Transverse colon (tissue), 4 donors: ENCODE measurements at regions not wholly inside any gene's neighbourhood (a gene's known extent, or its start where the extent isn't known, plus 50 kb on each side); places are given as distances from the start of the nearest gene placed in this dataset.

Source experiments
- DNase-seq: peaks from one replicate; pipeline ENCODE4 v3.0.0-alpha.2; 2019
- H3K27ac ChIP-seq, 4 donors: fragments of 200-600 bp; sonication (generic); 2 replicates each; pipeline ENCODE4 v1.5.1; 2016 to 2018; ENCODE audit warnings: inconsistent platforms in 4 of 4
- H3K27me3 ChIP-seq: fragments of 200-600 bp; sonication (generic); 2 replicates; pipeline ENCODE4 v1.5.1; 2017; ENCODE audit warnings: inconsistent platforms
- H3K36me3 ChIP-seq, 4 donors: fragments of 200-600 bp; sonication (generic); 2 replicates each; pipeline ENCODE4 v1.5.1; 2017 to 2019; ENCODE audit warnings: inconsistent platforms in 4 of 4
- H3K4me1 ChIP-seq, 4 donors: fragments of 200-600 bp; sonication (generic); 2 replicates each; pipeline ENCODE4 v1.5.1; 2017 to 2020; ENCODE audit warnings: inconsistent platforms in 4 of 4
- H3K4me3 ChIP-seq, 4 donors: fragments of 200-600 bp; sonication (generic); 1 replicate in 1 of 4; 2 replicates in 3 of 4; pipeline versions ENCODE4 v1.5.1 to v1.6.1; 2017 to 2019; ENCODE audit warnings: inconsistent platforms in 4 of 4
- H3K9me3 ChIP-seq, 2 donors: fragments of 200-600 bp; sonication (generic); 2 replicates each; pipeline ENCODE4 v1.5.1; 2017 to 2019; ENCODE audit warnings: inconsistent platforms in 2 of 2
- EP300 ChIP-seq: sonication (generic); formaldehyde crosslinking; IDR thresholded peaks from one replicate; pipeline ENCODE4 v1.6.1; 2017; ENCODE audit warnings: antibody characterized with exemption, low read depth
- POLR2A ChIP-seq: fragments of 450-650 bp; IDR thresholded peaks from one replicate; pipeline ENCODE4 v1.6.1; 2016; ENCODE audit warnings: antibody characterized with exemption, mild to moderate bottlenecking, moderate library complexity
- POLR2AphosphoS5 ChIP-seq, 3 donors: sonication (generic); formaldehyde crosslinking; IDR thresholded peaks; one replicate each; pipeline ENCODE4 v1.6.1; 2016; ENCODE audit warnings: antibody characterized with exemption in 3 of 3
- WGBS, 2 donors: methylation state at CpG; one replicate each; pipeline ENCODE4 v1.1.5; 2018; ENCODE audit warnings: low coverage in 1 of 2; 5-methylcytosine and 5-hydroxymethylcytosine counted together
- in situ Hi-C, 4 donors: fragments of 200-750 bp; cut with MboI; loops; one replicate each; pipeline versions ENCODE4 v1.15.0 to v1.15.1; 2017; ENCODE audit warnings: low sequenced_read_pairs in 3 of 4, low pct_ligation_motif_present in 1 of 4, low pct_unique_long_range_greater_than_20kb in 1 of 4
- intact Hi-C: fragments of 100-400 bp; cut with DNase I; formaldehyde crosslinking; loops from one replicate; pipeline ENCODE4 v1.15.1; 2023; ENCODE audit warnings: low total_unique reads
- TF ChIP-seq, protein P1 (sequence below), 5 experiments: fragments of 200-600 bp in 3 of 5; fragments of 450-650 bp in 2 of 5; sonication (generic) in 3 of 5; IDR thresholded peaks; 1 replicate in 2 of 5; 2 replicates in 3 of 5; pipeline ENCODE4 v1.5.1; 2016 to 2017; ENCODE audit warnings: antibody characterized with exemption in 5 of 5, inconsistent platforms in 3 of 5, mild to moderate bottlenecking in 2 of 5, moderate library complexity in 1 of 5

DNA sequence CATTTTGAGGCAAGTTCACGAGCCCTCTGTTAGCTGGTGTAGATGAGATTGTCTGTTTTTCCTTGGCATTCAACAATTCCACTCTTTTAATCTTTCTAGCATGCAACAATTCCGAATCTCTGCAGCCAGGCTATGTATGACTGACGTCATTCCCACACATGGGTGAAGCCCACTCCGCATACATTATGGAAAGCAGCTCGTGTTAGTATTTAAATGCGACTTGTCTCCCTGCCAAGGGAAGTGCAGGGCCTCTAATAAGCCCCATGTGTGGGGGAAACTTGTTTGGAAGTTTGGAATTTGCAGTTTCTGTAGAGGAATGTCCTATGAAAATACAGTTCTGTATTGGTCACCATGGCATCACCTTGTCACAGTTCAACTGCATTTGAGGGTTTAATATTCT, 146.0 kb upstream of the FBXL7 start:
- 53 to 70% methylated on average over 4 to 6 of the region's 6 CpGs for WGBS, 2 donors
- in situ Hi-C loops: no loop called here

DNA sequence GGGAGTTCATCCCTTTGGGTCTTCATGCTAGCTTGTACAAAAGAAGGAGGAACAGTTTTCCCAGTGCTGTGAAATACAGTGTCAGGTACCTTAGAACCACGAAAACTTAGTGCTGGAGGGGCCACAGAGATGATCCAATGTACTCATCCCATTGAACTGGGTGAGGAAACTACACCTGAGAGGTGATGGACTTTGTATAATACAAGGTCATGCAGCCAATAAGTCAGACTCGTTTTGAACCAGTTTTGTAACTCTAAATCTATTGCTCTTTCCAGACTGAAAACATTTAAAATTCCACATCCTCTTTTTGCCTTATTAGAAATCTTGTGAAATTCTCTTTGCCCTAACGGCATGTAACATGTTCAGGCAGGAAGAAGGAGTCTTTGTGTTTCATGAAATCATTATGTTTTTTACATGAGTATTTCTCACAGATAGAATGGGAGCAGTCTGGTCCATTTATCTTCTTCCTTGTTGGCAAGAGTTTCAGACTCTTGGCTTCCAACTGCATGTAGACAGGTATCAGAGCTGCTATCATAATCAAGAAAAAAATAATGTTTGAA, 146.8 kb upstream of the FBXL7 start:
- Histone ChIP-seq H3K9me3 (no peaks in the 10 kb centered on the region), H3K4me1 (no peaks in the 10 kb centered on the region), H3K36me3 (no peaks in the 10 kb centered on the region), H3K27me3 (no peaks in the 10 kb centered on the region), H3K27ac (no peak overlapping the region), H3K4me3 (no peak overlapping the region)
- intact Hi-C loops: no loop called here
- in situ Hi-C loops: no loop called here
- no peak for DNase-seq
- WGBS, 2 donors: 43 to 48% methylated on average over 2 to 3 of the region's 3 CpGs
- TF ChIP-seq, protein P1, sequence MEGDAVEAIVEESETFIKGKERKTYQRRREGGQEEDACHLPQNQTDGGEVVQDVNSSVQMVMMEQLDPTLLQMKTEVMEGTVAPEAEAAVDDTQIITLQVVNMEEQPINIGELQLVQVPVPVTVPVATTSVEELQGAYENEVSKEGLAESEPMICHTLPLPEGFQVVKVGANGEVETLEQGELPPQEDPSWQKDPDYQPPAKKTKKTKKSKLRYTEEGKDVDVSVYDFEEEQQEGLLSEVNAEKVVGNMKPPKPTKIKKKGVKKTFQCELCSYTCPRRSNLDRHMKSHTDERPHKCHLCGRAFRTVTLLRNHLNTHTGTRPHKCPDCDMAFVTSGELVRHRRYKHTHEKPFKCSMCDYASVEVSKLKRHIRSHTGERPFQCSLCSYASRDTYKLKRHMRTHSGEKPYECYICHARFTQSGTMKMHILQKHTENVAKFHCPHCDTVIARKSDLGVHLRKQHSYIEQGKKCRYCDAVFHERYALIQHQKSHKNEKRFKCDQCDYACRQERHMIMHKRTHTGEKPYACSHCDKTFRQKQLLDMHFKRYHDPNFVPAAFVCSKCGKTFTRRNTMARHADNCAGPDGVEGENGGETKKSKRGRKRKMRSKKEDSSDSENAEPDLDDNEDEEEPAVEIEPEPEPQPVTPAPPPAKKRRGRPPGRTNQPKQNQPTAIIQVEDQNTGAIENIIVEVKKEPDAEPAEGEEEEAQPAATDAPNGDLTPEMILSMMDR (IDR thresholded peaks at IDR 0.05): no peak
- TF ChIP-seq POLR2A: no peak
- TF ChIP-seq POLR2AphosphoS5 (IDR thresholded peaks at IDR 0.05): no peak
- no peak for TF ChIP-seq EP300

More for the DNA sequence above, 146.0 kb upstream of the FBXL7 start:
- intact Hi-C loops: no loop called here
- TF ChIP-seq EP300 (no peak), POLR2A (no peak), POLR2AphosphoS5 (IDR thresholded peaks at IDR 0.05) (no peak)
- TF ChIP-seq, protein P1 (IDR thresholded peaks at IDR 0.05): no peak
- Histone ChIP-seq H3K36me3 (no peaks in the 10 kb centered on the region), H3K27ac (no peak overlapping the region), H3K9me3 (no peaks in the 10 kb centered on the region), H3K4me3 (no peak overlapping the region), H3K27me3 (no peaks in the 10 kb centered on the region), H3K4me1 (no peaks in the 10 kb centered on the region)
- DNase-seq: no peak

DNA sequence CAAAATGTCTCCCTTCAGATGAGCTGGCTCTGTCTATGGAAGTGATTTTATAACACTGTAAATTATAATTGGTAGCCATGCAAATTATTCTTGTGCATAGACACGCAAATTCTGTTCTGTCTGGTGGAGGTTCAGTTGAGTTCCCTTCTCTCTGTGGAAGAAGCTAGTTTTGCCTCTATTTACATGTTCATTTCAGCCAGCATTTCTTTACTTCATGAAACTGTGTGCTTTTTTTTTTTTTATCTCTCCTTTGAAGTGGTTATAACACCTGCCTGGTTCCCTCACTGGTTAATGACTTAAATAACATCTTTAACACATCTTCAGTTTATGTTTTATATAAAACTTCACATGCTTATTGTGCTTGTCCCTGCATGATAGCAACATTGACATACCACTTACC, 149.4 kb upstream of the FBXL7 start:
- TF ChIP-seq, protein P1 (IDR thresholded peaks at IDR 0.05): no peak
- TF ChIP-seq POLR2A: no peak
- no peak for TF ChIP-seq POLR2AphosphoS5 (IDR thresholded peaks at IDR 0.05)
- no peak for TF ChIP-seq EP300
- WGBS, 2 donors: 33 to 82% methylated on average over 1 of the region's 1 CpG
- H3K4me1 ChIP-seq: no peaks in the 10 kb centered on the region
- H3K9me3 ChIP-seq: no peaks in the 10 kb centered on the region
- in situ Hi-C loops (no loop called here), intact Hi-C loops (no loop called here)
- H3K4me3 ChIP-seq: no peak overlapping the region
- H3K27ac ChIP-seq: no peak overlapping the region
- H3K27me3 ChIP-seq: no peaks in the 10 kb centered on the region
- DNase-seq: no peak
- H3K36me3 ChIP-seq: no peaks in the 10 kb centered on the region

DNA sequence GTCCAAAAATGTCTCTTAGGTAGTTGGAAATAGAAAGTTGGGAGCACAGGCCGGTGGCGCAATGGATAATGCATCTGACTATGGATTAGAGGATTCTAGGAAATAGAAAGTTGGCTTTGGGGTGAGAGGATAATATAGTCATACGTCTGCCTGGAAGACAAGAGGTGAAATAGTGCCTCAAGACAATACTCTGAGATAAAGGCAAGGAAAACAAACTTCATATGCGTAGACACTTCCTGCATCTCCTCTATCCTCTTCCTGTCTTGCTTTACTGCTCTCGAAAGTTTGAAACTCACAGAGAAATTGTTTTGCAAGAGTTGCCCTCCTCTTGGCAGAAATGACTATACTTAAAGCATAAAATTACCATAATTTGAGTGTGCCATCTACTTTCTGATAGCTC, 153.2 kb upstream of the FBXL7 start:
- no peaks in the 10 kb centered on the region for H3K9me3 ChIP-seq
- H3K4me3 ChIP-seq: no peak overlapping the region
- DNase-seq: no peak
- WGBS, 2 donors: 75 to 76% methylated on average over 5 of the region's 5 CpGs
- no peak overlapping the region for H3K27ac ChIP-seq
- H3K27me3 ChIP-seq: no peaks in the 10 kb centered on the region
- intact Hi-C loops (no loop called here), in situ Hi-C loops (no loop called here)
- no peaks in the 10 kb centered on the region for H3K36me3 ChIP-seq
- H3K4me1 ChIP-seq: no peaks in the 10 kb centered on the region
- TF ChIP-seq, protein P1 (IDR thresholded peaks at IDR 0.05): no peak
- TF ChIP-seq POLR2AphosphoS5 (IDR thresholded peaks at IDR 0.05): no peak
- no peak for TF ChIP-seq POLR2A
- TF ChIP-seq EP300: no peak
